ENCODE measurements at regions not wholly inside any gene's neighbourhood (a gene's known extent, or its start where the extent isn't known, plus 50 kb on each side); places are given as distances from the start of the nearest gene placed in this dataset.
A peak's percentile ranks its signal among the peaks of the same experiment; 100 is the strongest.
"Not testable (repeated sequence)": the region's sequence is repeated elsewhere in the genome, so short reads cannot be mapped to it uniquely, and the experiment has no call there.

DNA sequence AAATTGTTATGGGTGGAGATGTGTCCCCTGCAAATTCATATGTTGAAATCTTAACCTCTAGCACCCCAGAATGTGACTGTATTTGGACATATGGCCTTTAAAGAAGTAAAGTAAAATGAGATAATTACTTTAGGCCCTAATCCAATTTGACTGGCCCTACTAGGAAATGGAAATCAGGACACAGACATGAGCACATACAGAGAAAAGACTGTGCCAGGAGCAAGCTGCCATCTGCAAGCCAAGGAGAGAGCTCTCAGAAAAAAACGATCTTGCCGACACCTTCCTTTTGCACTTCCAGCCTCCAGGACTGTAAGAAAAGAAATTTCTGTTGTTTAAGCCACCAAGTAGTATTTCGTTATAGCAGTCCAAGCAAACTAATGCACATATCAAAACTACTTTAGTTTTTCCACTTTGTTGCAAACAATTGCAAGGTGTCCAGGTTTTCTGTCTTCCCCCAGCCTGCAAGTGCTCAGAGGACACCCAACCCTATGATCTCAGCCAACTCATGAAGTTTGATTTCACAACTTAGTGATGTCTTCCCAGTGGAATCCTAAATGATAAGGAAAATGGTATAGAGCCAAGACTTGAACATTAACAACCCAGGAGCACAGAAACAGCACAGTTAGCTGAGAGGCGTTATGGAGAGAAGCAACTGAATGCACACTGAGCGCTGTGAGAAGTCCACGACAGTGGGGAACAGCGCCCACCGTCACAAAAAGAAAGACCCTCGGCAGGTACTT is 351.2 kb downstream of the BCL2L11 start:
- H3K79me2 ChIP-seq (ENCODE audit: control insufficient read depth in 1 of 2, insufficient read depth in 2 of 2, low read length in 2 of 2); H3K23ac ChIP-seq (ENCODE audit: insufficient read length); H3K27ac ChIP-seq (ENCODE audit: low read depth, low read length); H4K91ac ChIP-seq (replicated peaks; ENCODE audit: insufficient read length, low read length); H2BK20ac ChIP-seq (ENCODE audit: low read length); FAIRE-seq; DNase-seq (ENCODE audit: low read depth in 1 of 2, low spot score in 2 of 2); CTCF ChIA-PET (ENCODE audit: partially characterized antibody); H3K4me2 ChIP-seq (ENCODE audit: insufficient read depth in 1 of 2, low read depth in 2 of 2, low read length in 2 of 2); H3K23me2 ChIP-seq (ENCODE audit: low read depth, low read length); H4K5ac ChIP-seq (ENCODE audit: insufficient read length, low read depth, low read length); H2BK12ac ChIP-seq (ENCODE audit: low read depth, low read length); H3K4ac ChIP-seq (replicated peaks; ENCODE audit: insufficient read length, low read depth, low read length); H2BK15ac ChIP-seq (ENCODE audit: low read length); H3K9ac ChIP-seq (replicated peaks in 1 of 4; ENCODE audit: extremely low read depth in 1 of 4, low read depth in 3 of 4, low read length in 3 of 4); H2BK120ac ChIP-seq (replicated peaks; ENCODE audit: low read depth, low read length); H3K18ac ChIP-seq (ENCODE audit: extremely low read depth, low read length); H2AFZ ChIP-seq (ENCODE audit: low read length); H3K79me1 ChIP-seq (ENCODE audit: low read depth, low read length); POLR2A ChIA-PET (ENCODE audit: partially characterized antibody); H3K4me1 ChIP-seq (replicated peaks in 1 of 4; ENCODE audit: control insufficient read depth in 3 of 4, insufficient read depth in 4 of 4, low read length in 3 of 4); H3K4me3 ChIP-seq (ENCODE audit: extremely low read depth in 1 of 4, insufficient read depth in 2 of 4, low read depth in 3 of 4, low read length in 4 of 4); H4K20me1 ChIP-seq (replicated peaks in 1 of 2; ENCODE audit: control insufficient read depth in 1 of 2, insufficient read depth in 2 of 2, low read length in 2 of 2); H4K8ac ChIP-seq (ENCODE audit: extremely low read depth, insufficient read depth, low read length); H3K56ac ChIP-seq (replicated peaks; ENCODE audit: insufficient read length, low read depth, low read length); H3K9me3 ChIP-seq (ENCODE audit: insufficient read depth in 2 of 2, low read depth in 1 of 2, low read length in 1 of 2); H3K36me3 ChIP-seq (ENCODE audit: control insufficient read depth in 2 of 4, insufficient read depth in 4 of 4, low read length in 3 of 4); H2BK5ac ChIP-seq (ENCODE audit: low read depth, low read length); H3K27me3 ChIP-seq (replicated peaks in 1 of 4; ENCODE audit: control insufficient read depth in 3 of 4, extremely low read depth in 1 of 4, insufficient read depth in 3 of 4, low read length in 3 of 4); H3K14ac ChIP-seq (ENCODE audit: insufficient read length); H2AK5ac ChIP-seq (ENCODE audit: low read depth, low read length): not testable (repeated sequence)
- WGBS, 2 experiments (ENCODE audit: extremely low coverage in 1 of 2, insufficient coverage in 1 of 2, insufficient read length in 1 of 2, insufficient replicate concordance in 2 of 2, low coverage in 1 of 2, low lambda C conversion rate in 2 of 2, missing lambda C conversion rate in 1 of 2) = 96% methylated on average over 4 of the region's 9 CpGs; no CpG with 5 or more reads in 1 of the 2 experiments

DNA sequence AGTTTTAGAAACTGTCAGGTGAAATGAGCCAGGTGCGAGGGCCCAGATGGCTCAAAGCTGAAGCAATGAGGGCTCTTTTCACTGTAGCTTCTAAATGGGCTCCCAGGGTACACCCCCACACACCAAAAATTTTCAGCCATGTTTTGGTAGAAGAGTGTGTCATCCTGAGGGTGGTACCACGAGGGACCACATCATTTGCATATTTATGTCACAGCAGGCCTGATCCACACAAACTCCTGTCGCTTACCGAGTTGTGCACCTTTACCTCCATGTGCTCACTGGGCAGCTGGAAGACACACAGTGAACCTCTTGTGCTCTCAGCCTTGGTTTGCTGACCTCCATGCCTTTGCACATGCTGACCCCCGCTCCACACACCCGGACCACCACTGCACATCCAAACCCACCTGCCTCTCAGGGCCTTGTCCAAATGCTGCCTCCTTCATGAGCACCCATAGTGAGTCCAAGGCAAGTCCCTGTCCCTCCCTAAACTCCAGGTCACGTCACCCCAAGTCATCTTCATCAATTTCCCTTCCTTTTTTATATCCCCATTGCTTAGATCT is 352.2 kb downstream of the BCL2L11 start:
- 73% methylated on average over 7 of the region's 7 CpGs; no CpG with 5 or more reads in 1 of the 2 experiments for WGBS, 2 experiments (ENCODE audit: extremely low coverage in 1 of 2, insufficient coverage in 1 of 2, insufficient read length in 1 of 2, insufficient replicate concordance in 2 of 2, low coverage in 1 of 2, low lambda C conversion rate in 2 of 2, missing lambda C conversion rate in 1 of 2)
- H2BK15ac ChIP-seq (ENCODE audit: low read length) = 0 out of 2 replicates have a peak overlapping the region, but pooled peaks have one; percentile 46
- H4K8ac ChIP-seq (ENCODE audit: extremely low read depth, insufficient read depth, low read length); H2AK5ac ChIP-seq (ENCODE audit: low read depth, low read length); H3K79me2 ChIP-seq (ENCODE audit: control insufficient read depth in 1 of 2, insufficient read depth in 2 of 2, low read length in 2 of 2); H3K4ac ChIP-seq (replicated peaks; ENCODE audit: insufficient read length, low read depth, low read length); H3K27me3 ChIP-seq (replicated peaks in 1 of 4; ENCODE audit: control insufficient read depth in 3 of 4, extremely low read depth in 1 of 4, insufficient read depth in 3 of 4, low read length in 3 of 4); FAIRE-seq; H4K20me1 ChIP-seq (replicated peaks in 1 of 2; ENCODE audit: control insufficient read depth in 1 of 2, insufficient read depth in 2 of 2, low read length in 2 of 2); H3K27ac ChIP-seq (ENCODE audit: low read depth, low read length); H3K4me1 ChIP-seq (replicated peaks in 1 of 4; ENCODE audit: control insufficient read depth in 3 of 4, insufficient read depth in 4 of 4, low read length in 3 of 4); H3K9me3 ChIP-seq (ENCODE audit: insufficient read depth in 2 of 2, low read depth in 1 of 2, low read length in 1 of 2); H3K23ac ChIP-seq (ENCODE audit: insufficient read length); H2BK20ac ChIP-seq (ENCODE audit: low read length); DNase-seq (ENCODE audit: low read depth in 1 of 2, low spot score in 2 of 2); H3K23me2 ChIP-seq (ENCODE audit: low read depth, low read length); CTCF ChIA-PET (ENCODE audit: partially characterized antibody); H2BK12ac ChIP-seq (ENCODE audit: low read depth, low read length); H2BK120ac ChIP-seq (replicated peaks; ENCODE audit: low read depth, low read length); H3K79me1 ChIP-seq (ENCODE audit: low read depth, low read length); H4K5ac ChIP-seq (ENCODE audit: insufficient read length, low read depth, low read length); H3K4me2 ChIP-seq (ENCODE audit: insufficient read depth in 1 of 2, low read depth in 2 of 2, low read length in 2 of 2); H2AFZ ChIP-seq (ENCODE audit: low read length); H3K9ac ChIP-seq (replicated peaks in 1 of 4; ENCODE audit: extremely low read depth in 1 of 4, low read depth in 3 of 4, low read length in 3 of 4); H4K91ac ChIP-seq (replicated peaks; ENCODE audit: insufficient read length, low read length); H3K36me3 ChIP-seq (ENCODE audit: control insufficient read depth in 2 of 4, insufficient read depth in 4 of 4, low read length in 3 of 4); H3K14ac ChIP-seq (ENCODE audit: insufficient read length); POLR2A ChIA-PET (ENCODE audit: partially characterized antibody); H3K56ac ChIP-seq (replicated peaks; ENCODE audit: insufficient read length, low read depth, low read length); H3K4me3 ChIP-seq (ENCODE audit: extremely low read depth in 1 of 4, insufficient read depth in 2 of 4, low read depth in 3 of 4, low read length in 4 of 4); H3K18ac ChIP-seq (ENCODE audit: extremely low read depth, low read length): not testable (repeated sequence)
- H2BK5ac ChIP-seq (ENCODE audit: low read depth, low read length) = 0 out of 2 replicates have a peak overlapping the region, but pooled peaks have one; percentile 35

Measured in H1 (cell line).